HCT116 (cell line): ENCODE measurements at regions not wholly inside any gene's neighbourhood (a gene's known extent, or its start where the extent isn't known, plus 50 kb on each side); places are given as distances from the start of the nearest gene placed in this dataset.

Experiments
- ATAC-seq: fragments of 200-7000 bp; cut with Tn5 transposase; 2 replicates; pipeline ENCODE4 v1.9.1; 2020; ENCODE audit warnings: mild to moderate bottlenecking, moderate library complexity
- BruUV-seq: library from RNA; stranded (reverse); fragments of 400-500 nt; replicated peaks from 2 replicates; lab custom pipeline; 2021; lab: Mats Ljungman, UMichigan
- CTCF ChIA-PET: fragments of 300-600 bp; sonication (Branson Sonifier 250); formaldehyde crosslinking; loops from one replicate; lab custom pipeline; 2021; ENCODE audit warnings: antibody characterized with exemption; lab: Charles Lee
- POLR2A ChIA-PET: fragments of 300-600, 350-600 bp; sonication (Branson Sonifier 250); formaldehyde crosslinking; loops from one replicate; lab custom pipeline; 2021; ENCODE audit warnings: antibody characterized with exemption; lab: Charles Lee
- RAD21 ChIA-PET, 2 experiments: fragments of 300-600 bp; sonication (Branson Sonifier 250); formaldehyde crosslinking; loops; one replicate each; lab custom pipeline; 2023; ENCODE audit warnings: low total read pairs in 2 of 2; ENCODE audit not compliant: uncharacterized antibody in 2 of 2, unreplicated experiment in 2 of 2, low non-redundant PET in 1 of 2; lab: Charles Lee
- DNase-seq: peaks from one replicate; pipeline ENCODE4 v3.0.0-alpha.2; 2010; ENCODE audit warnings: low read depth, low spot score
- H2AFZ ChIP-seq: fragments of 200-600 bp; shearing (Covaris generic), sonication (generic); 2 replicates; pipeline ENCODE4 v1.6.1; 2017; ENCODE audit warnings: low read depth, mixed run types, mixed read lengths, antibody characterized with exemption, low read length; ENCODE audit not compliant: poor library complexity, severe bottlenecking
- H3K27ac ChIP-seq: 2 replicates; pipeline ENCODE4 v1.5.1; 2012; ENCODE audit warnings: low read depth, low read length
- H3K27me3 ChIP-seq: fragments of 200-600 bp; sonication (generic); 2 replicates; pipeline ENCODE4 v1.6.1; 2016; ENCODE audit warnings: mixed run types, low read length, mixed read lengths; ENCODE audit not compliant: insufficient read depth
- H3K36me3 ChIP-seq, 2 experiments: fragments of 200-500 bp in 1 of 2; fragments of 200-600 bp in 1 of 2; sonication (Bioruptor generic) in 1 of 2; sonication (generic) in 1 of 2; 2 replicates each; pipeline versions ENCODE4 v1.5.1 to v1.6.1; 2014 to 2016; ENCODE audit warnings: low read length in 2 of 2, inconsistent platforms in 1 of 2, mixed read lengths in 1 of 2, mixed run types in 1 of 2; ENCODE audit not compliant: insufficient read depth in 2 of 2, control insufficient read depth in 1 of 2
- H3K4me1 ChIP-seq, 2 experiments: fragments of 200-600 bp in 1 of 2; sonication (generic) in 1 of 2; 2 replicates each; pipeline versions ENCODE4 v1.5.1 to v1.6.1; 2012 to 2017; ENCODE audit warnings: low read length in 2 of 2, inconsistent platforms in 1 of 2, mild to moderate bottlenecking in 1 of 2, mixed read lengths in 1 of 2, mixed run types in 1 of 2, moderate library complexity in 1 of 2; ENCODE audit not compliant: insufficient read depth in 2 of 2, control insufficient read depth in 1 of 2
- H3K4me2 ChIP-seq: fragments of 200-600 bp; sonication (generic); 2 replicates; pipeline ENCODE4 v1.6.1; 2017; ENCODE audit warnings: mixed run types, low read length, mixed read lengths
- H3K4me3 ChIP-seq, 2 experiments: fragments of 200-600 bp in 1 of 2; sonication (generic) in 1 of 2; replicated peaks in 1 of 2; 2 replicates each; pipeline ENCODE4 v1.5.1; 2011 to 2016; ENCODE audit warnings: low read length in 2 of 2, control low read depth in 1 of 2, low read depth in 1 of 2, mild to moderate bottlenecking in 1 of 2, mixed read lengths in 1 of 2, mixed run types in 1 of 2
- H3K79me2 ChIP-seq: fragments of 200-600 bp; sonication (generic); 2 replicates; pipeline ENCODE4 v1.6.1; 2017; ENCODE audit warnings: mild to moderate bottlenecking, mixed run types, low read length, moderate library complexity, mixed read lengths; ENCODE audit not compliant: insufficient read depth
- H3K9ac ChIP-seq: fragments of 200-600 bp; sonication (generic); 2 replicates; pipeline ENCODE4 v1.6.1; 2016; ENCODE audit warnings: low read length, mixed read lengths
- H3K9me2 ChIP-seq: fragments of 200-600 bp; sonication (generic), shearing (Covaris generic); 2 replicates; pipeline ENCODE4 v1.6.1; 2017; ENCODE audit warnings: mixed run types, mild to moderate bottlenecking, moderate library complexity; ENCODE audit not compliant: insufficient read depth
- H3K9me3 ChIP-seq, 2 experiments: fragments of 200-500 bp in 1 of 2; fragments of 200-600 bp in 1 of 2; sonication (Bioruptor generic) in 1 of 2; sonication (generic) in 1 of 2; 2 replicates each; pipeline ENCODE4 v1.6.1; 2014 to 2017; ENCODE audit warnings: low read length in 2 of 2, mixed read lengths in 2 of 2, inconsistent platforms in 1 of 2, low read depth in 1 of 2, mild to moderate bottlenecking in 1 of 2, mixed run types in 1 of 2, moderate library complexity in 1 of 2; ENCODE audit not compliant: control insufficient read depth in 1 of 2, insufficient read depth in 1 of 2
- H4K20me1 ChIP-seq: fragments of 200-600 bp; sonication (generic), shearing (Covaris generic); 2 replicates; pipeline ENCODE4 v1.6.1; 2017; ENCODE audit warnings: mixed run types, mild to moderate bottlenecking, moderate library complexity; ENCODE audit not compliant: insufficient read depth
- ATF3 ChIP-seq: IDR thresholded peaks from 2 replicates; pipeline ENCODE4 v1.6.1; 2012
- CTCF ChIP-seq, 3 experiments: fragments of 200-600 bp in 1 of 3; sonication (generic) in 1 of 3; IDR thresholded peaks in 2 of 3; conservative IDR thresholded peaks in 1 of 3; 2 replicates each; pipeline ENCODE4 v1.5.1; 2012 to 2017; ENCODE audit warnings: low read depth in 2 of 3, low read length in 2 of 3, antibody characterized with exemption in 1 of 3, borderline replicate concordance in 1 of 3, control low read depth in 1 of 3, mild to moderate bottlenecking in 1 of 3, mixed read lengths in 1 of 3, mixed run types in 1 of 3, moderate library complexity in 1 of 3; ENCODE audit not compliant: insufficient read depth in 1 of 3
- EGR1 ChIP-seq: IDR thresholded peaks from 2 replicates; pipeline ENCODE4 v1.6.1; 2012; ENCODE audit warnings: low read depth
- ELF1 ChIP-seq: IDR thresholded peaks from 2 replicates; pipeline ENCODE4 v1.6.1; 2012; ENCODE audit warnings: low read depth, borderline replicate concordance
- EZH2 ChIP-seq: fragments of 200-600 bp; sonication (generic); IDR thresholded peaks from 2 replicates; pipeline ENCODE4 v1.6.1; 2017; ENCODE audit warnings: antibody characterized with exemption, mixed run types
- EZH2phosphoT487 ChIP-seq: fragments of 200-600 bp; IDR thresholded peaks from 2 replicates; pipeline ENCODE4 v1.6.1; 2018; ENCODE audit warnings: antibody characterized with exemption, borderline replicate concordance
- FOSL1 ChIP-seq: IDR thresholded peaks from 2 replicates; pipeline ENCODE4 v1.6.1; 2012; ENCODE audit warnings: low read depth
- JUND ChIP-seq: IDR thresholded peaks from 2 replicates; pipeline ENCODE4 v1.6.1; 2012
- MAX ChIP-seq: IDR thresholded peaks from 2 replicates; pipeline ENCODE4 v1.6.1; 2012
- POLR2A ChIP-seq: IDR thresholded peaks from 2 replicates; pipeline ENCODE4 v1.7.0; 2011; ENCODE audit warnings: borderline replicate concordance; ENCODE audit not compliant: insufficient read depth, insufficient read length; ENCODE audit errors: extremely low read depth
- POLR2AphosphoS5 ChIP-seq: IDR thresholded peaks from 2 replicates; pipeline ENCODE4 v1.6.1; 2011; ENCODE audit warnings: mild to moderate bottlenecking, low read depth, low read length, moderate library complexity
- RAD21 ChIP-seq: IDR thresholded peaks from 2 replicates; pipeline ENCODE4 v1.6.1; 2012; ENCODE audit warnings: low read depth, mild to moderate bottlenecking
- REST ChIP-seq: IDR thresholded peaks from 2 replicates; pipeline ENCODE4 v1.6.1; 2012; ENCODE audit warnings: low read depth
- SP1 ChIP-seq: IDR thresholded peaks from 2 replicates; pipeline ENCODE4 v1.6.1; 2012; ENCODE audit warnings: low read depth
- SRF ChIP-seq: IDR thresholded peaks from 2 replicates; pipeline ENCODE4 v1.6.1; 2012; ENCODE audit warnings: low read depth
- TCF7L2 ChIP-seq: IDR thresholded peaks from 2 replicates; pipeline ENCODE4 v1.7.0; 2011; ENCODE audit warnings: borderline replicate concordance, inconsistent platforms; ENCODE audit not compliant: insufficient read depth, insufficient read length; ENCODE audit errors: extremely low read depth
- ZFX ChIP-seq: fragments of 450-650 bp; IDR thresholded peaks from 2 replicates; pipeline ENCODE4 v1.6.1; 2017
- ZNF274 ChIP-seq: fragments of 200-500 bp; sonication (Bioruptor generic); IDR thresholded peaks from 2 replicates; pipeline ENCODE4 v1.6.1; 2014; ENCODE audit warnings: mild to moderate bottlenecking, low read depth, low read length, inconsistent platforms
- intact Hi-C: fragments of 100-400 bp; cut with micrococcal nuclease; formaldehyde crosslinking; loops from 2 replicates; pipeline ENCODE4 v1.10.0; 2022

- ChIA-PET CTCF (no interaction called here), RAD21 (no interaction called here), POLR2A (no interaction called here)
- no peaks in the 10 kb centered on the region for H3K79me2 ChIP-seq
- DNase-seq (no peak), ATAC-seq (no peak)
- H4K20me1 ChIP-seq = no peaks in the 10 kb centered on the region
- no peaks in the 10 kb centered on the region for H3K4me1 ChIP-seq
- no peak overlapping the region for H3K4me2 ChIP-seq
- no peaks in the 10 kb centered on the region for H3K9me2 ChIP-seq
- H3K9ac ChIP-seq = no peak overlapping the region
- no peaks in the 10 kb centered on the region for H3K36me3 ChIP-seq
- H2AFZ ChIP-seq = no peak overlapping the region
- intact Hi-C loops = no loop called here
- peaks cover 0 to 10% of the 10 kb centered on the region in 2 experiments; a peak in 2 of 4 replicates for H3K9me3 ChIP-seq
- no peak overlapping the region for H3K27ac ChIP-seq
- no TSS peak for BruUV-seq
- TF ChIP-seq ELF1 = no peak
- TF ChIP-seq JUND = no peak
- H3K4me3 ChIP-seq = no peak overlapping the region
- H3K27me3 ChIP-seq = no peaks in the 10 kb centered on the region
Observed at GRCh38 chr5:164317676-164318075, 812.3 kb downstream of the MAT2B start.

- DNase-seq = no peak
- CTCF ChIA-PET = no interaction called here
- POLR2A ChIA-PET = no interaction called here
- Histone ChIP-seq H2AFZ (no peak overlapping the region), H3K27ac (no peak overlapping the region), H3K9me2 (no peaks in the 10 kb centered on the region), H3K36me3 (no peaks in the 10 kb centered on the region), H3K9ac (no peak overlapping the region), H3K4me2 (no peak overlapping the region), H3K9me3 (peaks cover 0 to 10% of the 10 kb centered on the region in 2 experiments; a peak in 2 of 4 replicates), H3K4me1 (no peaks in the 10 kb centered on the region), H3K79me2 (no peaks in the 10 kb centered on the region), H3K27me3 (no peaks in the 10 kb centered on the region), H3K4me3 (no peak overlapping the region), H4K20me1 (no peaks in the 10 kb centered on the region)
- no peak for ATAC-seq
- RAD21 ChIA-PET = no interaction called here
- intact Hi-C loops = no loop called here
- no TSS peak for BruUV-seq
- no peak for TF ChIP-seq SRF
- TF ChIP-seq JUND = no peak
- no peak for TF ChIP-seq MAX
- TF ChIP-seq TCF7L2 = no peak
- no peak for TF ChIP-seq EZH2
- no peak for TF ChIP-seq ELF1
- TF ChIP-seq POLR2AphosphoS5 = no peak
- TF ChIP-seq FOSL1 = no peak
- TF ChIP-seq SP1 = no peak
- TF ChIP-seq EZH2phosphoT487 = no peak
- no peak for TF ChIP-seq CTCF (IDR thresholded peaks at IDR 0.05 in 2 of 3, conservative IDR thresholded peaks at IDR 0.05 in 1 of 3; ENCODE audit: borderline replicate concordance in 1 of 3, insufficient read depth in 1 of 3, low read depth in 2 of 3, low read length in 2 of 3)
- no peak for TF ChIP-seq ZNF274
- TF ChIP-seq REST = no peak
- TF ChIP-seq RAD21 = no peak
- no peak for TF ChIP-seq EGR1
- TF ChIP-seq ATF3 = no peak
- TF ChIP-seq POLR2A = no peak
- TF ChIP-seq ZFX = no peak
Observed at GRCh38 chr5:164319161-164319560, 813.7 kb downstream of the MAT2B start.
